Stimulated activated naive B cell treated with anti-CD40 and anti-IgM and Interleukin-4, amounts not matched to agents 10 μg/mL and 1 μg/mL and 100 μg/mL, for 72 hours (primary cell): ENCODE measurements at regions not wholly inside any gene's neighbourhood (a gene's known extent, or its start where the extent isn't known, plus 50 kb on each side); places are given as distances from the start of the nearest gene placed in this dataset.
A peak's percentile ranks its signal among the peaks of the same experiment; 100 is the strongest.
"Not testable (repeated sequence)": the region's sequence is repeated elsewhere in the genome, so short reads cannot be mapped to it uniquely, and the experiment has no call there.

ENCODE experiments used
- ATAC-seq, 2 donors: fragments of 150-1000 bp; cut with Tn5 transposase; replicated peaks; 2 replicates each; pipeline ENCODE4 v1.10.0; 2021; ENCODE audit warnings: moderate library complexity in 1 of 2
- DNase-seq: peaks from one replicate; pipeline ENCODE4 v3.0.0; 2021
- H3K27ac Mint-ChIP-seq: one replicate; pipeline ENCODE4 v1.8.0; 2022; ENCODE audit warnings: mild to moderate bottlenecking, mixed read lengths
- H3K27me3 Mint-ChIP-seq, 2 donors: one replicate each; pipeline ENCODE4 v1.8.0; 2022; ENCODE audit warnings: mixed read lengths in 2 of 2
- H3K36me3 Mint-ChIP-seq, 2 donors: one replicate each; pipeline ENCODE4 v1.8.0; 2022; ENCODE audit warnings: mixed read lengths in 2 of 2, mild to moderate bottlenecking in 1 of 2
- H3K4me1 Mint-ChIP-seq, 2 donors: one replicate each; pipeline ENCODE4 v1.8.0; 2022; ENCODE audit warnings: mixed read lengths in 2 of 2, mild to moderate bottlenecking in 1 of 2
- H3K4me3 Mint-ChIP-seq, 2 donors: one replicate each; pipeline ENCODE4 v1.8.0; 2022; ENCODE audit warnings: mild to moderate bottlenecking in 2 of 2, mixed read lengths in 2 of 2, moderate library complexity in 1 of 2
- H3K9me3 Mint-ChIP-seq, 2 donors: one replicate each; pipeline ENCODE4 v1.8.0; 2022; ENCODE audit warnings: mixed read lengths in 2 of 2, mild to moderate bottlenecking in 1 of 2

GRCh38 chr16:21523411-21524067 is 75.8 kb upstream of the METTL9 start:
- Mint-ChIP-seq H3K27me3 (no peaks in the 10 kb centered on the region), H3K36me3 (peaks cover 15 to 16% of the 10 kb centered on the region in 2 donors), H3K9me3 (no peaks in the 10 kb centered on the region), H3K27ac (peak overlapping the region; percentile 47), H3K4me3 (no peak overlapping the region), H3K4me1 (peaks cover 9 to 10% of the 10 kb centered on the region in 2 donors)
- ATAC-seq, result no peak
- no peak for DNase-seq

- no peak overlapping the region for H3K27ac Mint-ChIP-seq
- no peak overlapping the region for H3K4me3 Mint-ChIP-seq
- DNase-seq, result no peak
- peaks cover 4 to 9% of the 10 kb centered on the region in 2 donors for H3K4me1 Mint-ChIP-seq
- no peaks in the 10 kb centered on the region for H3K9me3 Mint-ChIP-seq
- H3K36me3 Mint-ChIP-seq, result peaks cover 8 to 9% of the 10 kb centered on the region in 2 donors
- no peak for ATAC-seq
- H3K27me3 Mint-ChIP-seq, result no peaks in the 10 kb centered on the region
These were observed 75.2 kb upstream of the METTL9 start for GRCh38 chr16:21524068-21524751.

GRCh38 chr16:21524752-21525028 is 74.7 kb upstream of the METTL9 start:
- not testable (repeated sequence) for H3K27me3 Mint-ChIP-seq, H3K9me3 Mint-ChIP-seq, H3K4me3 Mint-ChIP-seq, ATAC-seq, DNase-seq, H3K4me1 Mint-ChIP-seq, H3K27ac Mint-ChIP-seq, H3K36me3 Mint-ChIP-seq

- DNase-seq, H3K27me3 Mint-ChIP-seq, ATAC-seq, H3K4me3 Mint-ChIP-seq, H3K36me3 Mint-ChIP-seq, H3K4me1 Mint-ChIP-seq, H3K9me3 Mint-ChIP-seq, H3K27ac Mint-ChIP-seq: not testable (repeated sequence)
These were observed 74.1 kb upstream of the METTL9 start for GRCh38 chr16:21525029-21525895.

- ATAC-seq, H3K4me3 Mint-ChIP-seq, H3K4me1 Mint-ChIP-seq, H3K27me3 Mint-ChIP-seq, H3K27ac Mint-ChIP-seq, H3K36me3 Mint-ChIP-seq, DNase-seq, H3K9me3 Mint-ChIP-seq: not testable (repeated sequence)
These were observed 73.1 kb upstream of the METTL9 start for GRCh38 chr16:21525956-21526922.

DNA sequence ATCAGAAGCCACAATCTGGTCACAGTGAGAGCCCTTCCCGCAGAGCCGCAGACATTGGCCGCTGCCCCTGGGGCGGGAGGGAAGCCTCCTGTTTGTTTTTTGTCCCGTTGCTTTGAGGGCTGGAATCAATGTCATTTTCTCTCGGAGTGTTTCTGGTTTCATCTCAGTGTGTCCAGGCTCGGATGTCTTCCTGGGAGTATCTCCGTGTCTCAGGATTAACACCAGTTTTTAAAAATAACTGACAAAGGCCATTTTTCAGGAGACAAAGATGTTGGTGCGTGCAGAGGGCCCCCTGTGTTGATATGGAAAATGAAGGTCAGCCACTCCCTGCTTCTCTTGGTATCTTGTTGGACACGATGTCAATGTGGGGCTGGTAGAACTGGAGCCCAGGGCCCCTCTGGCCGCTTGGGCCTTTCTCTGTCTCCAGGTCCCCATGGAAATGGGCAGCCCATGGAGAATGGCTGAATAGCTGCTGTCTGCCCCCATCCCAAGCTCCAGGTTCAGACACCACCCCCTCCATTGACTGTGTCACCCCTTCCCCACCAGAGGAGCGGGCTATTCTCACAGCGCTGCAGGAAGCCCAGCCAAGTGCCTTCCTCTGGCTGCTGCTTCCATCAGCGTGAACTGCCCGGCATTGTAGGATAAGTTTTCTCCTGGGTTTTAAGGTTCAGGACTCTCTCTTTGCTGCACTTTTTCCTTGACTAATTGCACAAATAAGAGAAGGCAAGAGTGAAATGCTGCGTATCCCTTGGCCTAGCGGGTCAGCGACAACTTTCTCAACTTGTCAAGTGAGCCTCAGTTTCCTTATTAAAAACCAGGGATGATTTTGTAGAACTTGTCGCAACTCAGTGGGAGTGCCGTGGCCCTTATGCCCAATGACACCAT is 72.2 kb upstream of the METTL9 start:
- Mint-ChIP-seq H3K4me3 (no peak overlapping the region), H3K9me3 (no peaks in the 10 kb centered on the region), H3K27ac (peak overlapping the region; percentile 56), H3K4me1 (peaks cover 0 to 9% of the 10 kb centered on the region in 2 donors), H3K27me3 (peaks cover 0 to 4% of the 10 kb centered on the region in 2 donors), H3K36me3 (no peaks in the 10 kb centered on the region)
- DNase-seq (no peak), ATAC-seq (no peak)

- ATAC-seq, result not testable (repeated sequence)
These were observed 70.2 kb upstream of the METTL9 start for GRCh38 chr16:21529060-21529658.

GRCh38 chr16:21530729-21531383 is 68.5 kb upstream of the METTL9 start:
- H3K27me3 Mint-ChIP-seq, H3K27ac Mint-ChIP-seq, H3K4me1 Mint-ChIP-seq, ATAC-seq, H3K9me3 Mint-ChIP-seq, DNase-seq, H3K4me3 Mint-ChIP-seq, H3K36me3 Mint-ChIP-seq: not testable (repeated sequence)

More at GRCh38 chr16:21529060-21529658, 70.2 kb upstream of the METTL9 start:
- H3K27ac Mint-ChIP-seq, DNase-seq, H3K27me3 Mint-ChIP-seq, H3K4me1 Mint-ChIP-seq, H3K9me3 Mint-ChIP-seq, H3K4me3 Mint-ChIP-seq, H3K36me3 Mint-ChIP-seq: not testable (repeated sequence)

- not testable (repeated sequence) for H3K27me3 Mint-ChIP-seq, H3K4me1 Mint-ChIP-seq, H3K36me3 Mint-ChIP-seq, H3K9me3 Mint-ChIP-seq, ATAC-seq, H3K4me3 Mint-ChIP-seq, DNase-seq
- peak overlapping the region; percentile 52 for H3K27ac Mint-ChIP-seq
These were observed 66.4 kb upstream of the METTL9 start for GRCh38 chr16:21532996-21533395.

GRCh38 chr16:21533474-21533873 is 65.9 kb upstream of the METTL9 start:
- not testable (repeated sequence) for ATAC-seq, H3K4me1 Mint-ChIP-seq, H3K9me3 Mint-ChIP-seq, DNase-seq, H3K4me3 Mint-ChIP-seq, H3K36me3 Mint-ChIP-seq, H3K27ac Mint-ChIP-seq, H3K27me3 Mint-ChIP-seq

GRCh38 chr16:21534561-21534960 is 64.8 kb upstream of the METTL9 start:
- H3K4me3 Mint-ChIP-seq, H3K36me3 Mint-ChIP-seq, H3K27me3 Mint-ChIP-seq, DNase-seq, H3K27ac Mint-ChIP-seq, H3K9me3 Mint-ChIP-seq: not testable (repeated sequence)
- ATAC-seq, result peak; percentile 38 to 48
- H3K4me1 Mint-ChIP-seq, result peaks cover 14 to 17% of the 10 kb centered on the region in 2 donors

DNA sequence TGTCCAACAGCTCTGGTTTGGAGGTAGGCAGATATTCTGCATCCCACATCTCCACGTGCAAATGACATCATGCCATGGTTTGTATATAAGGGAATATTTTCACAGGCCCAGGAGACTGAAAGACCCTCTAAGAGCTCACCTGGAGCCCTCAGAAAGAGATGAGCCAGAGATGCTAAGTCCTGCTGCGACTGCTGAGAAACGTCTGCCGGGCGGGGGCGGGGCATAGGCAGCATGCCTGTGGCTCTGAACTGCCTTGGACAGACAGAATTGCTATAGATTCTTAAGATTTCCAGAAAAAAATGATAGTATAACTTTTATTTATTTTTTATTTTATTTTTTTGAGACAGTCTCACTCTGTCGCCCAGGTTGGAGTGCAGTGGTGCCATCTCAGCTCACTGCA is 64.2 kb upstream of the METTL9 start:
- not testable (repeated sequence) for ATAC-seq, H3K4me3 Mint-ChIP-seq, H3K27ac Mint-ChIP-seq, H3K36me3 Mint-ChIP-seq, DNase-seq, H3K27me3 Mint-ChIP-seq, H3K9me3 Mint-ChIP-seq
- H3K4me1 Mint-ChIP-seq, result peaks cover 20 to 24% of the 10 kb centered on the region in 2 donors
